Tibial nerve (tissue), 4 donors: ENCODE measurements at regions not wholly inside any gene's neighbourhood (a gene's known extent, or its start where the extent isn't known, plus 50 kb on each side); places are given as distances from the start of the nearest gene placed in this dataset.

ENCODE experiments used
- DNase-seq, 2 donors: peaks; one replicate each; pipeline ENCODE4 v3.0.0-alpha.2; 2019; ENCODE audit warnings: low spot score in 2 of 2
- H3K27ac ChIP-seq, 4 donors: fragments of 200-600 bp; sonication (generic) in 3 of 4; one replicate each; pipeline ENCODE4 v1.5.1; 2017 to 2019; ENCODE audit warnings: mild to moderate bottlenecking in 1 of 4
- H3K27me3 ChIP-seq, 2 donors: fragments of 200-600 bp; sonication (generic) in 1 of 2; one replicate each; pipeline versions ENCODE4 v1.5.1 to v1.6.0; 2017 to 2019
- H3K36me3 ChIP-seq, 3 donors: fragments of 200-600 bp; sonication (generic); one replicate each; pipeline ENCODE4 v1.5.1; 2018 to 2019
- H3K4me1 ChIP-seq, 4 donors: fragments of 200-600 bp; sonication (generic) in 3 of 4; one replicate each; pipeline ENCODE4 v1.5.1; 2017 to 2019
- H3K4me3 ChIP-seq, 4 donors: fragments of 200-600 bp; sonication (generic) in 3 of 4; one replicate each; pipeline ENCODE4 v1.5.1; 2017 to 2019; ENCODE audit warnings: mild to moderate bottlenecking in 1 of 4, moderate library complexity in 1 of 4
- H3K9me3 ChIP-seq, 4 donors: fragments of 200-600 bp; sonication (generic) in 3 of 4; one replicate each; pipeline ENCODE4 v1.5.1; 2017 to 2019
- CTCF ChIP-seq, 5 experiments: fragments of 200-600 bp in 3 of 5; fragments of 450-650 bp in 2 of 5; sonication (generic) in 3 of 5; IDR thresholded peaks; one replicate each; pipeline ENCODE4 v1.5.1; 2016 to 2019; ENCODE audit warnings: antibody characterized with exemption in 5 of 5, mild to moderate bottlenecking in 3 of 5, moderate library complexity in 2 of 5
- EP300 ChIP-seq, 2 donors: sonication (generic); formaldehyde crosslinking; IDR thresholded peaks; one replicate each; pipeline ENCODE4 v1.6.1; 2017; ENCODE audit warnings: antibody characterized with exemption in 2 of 2, mild to moderate bottlenecking in 1 of 2
- POLR2A ChIP-seq, 2 donors: fragments of 450-650 bp; IDR thresholded peaks; one replicate each; pipeline ENCODE4 v1.6.1; 2017; ENCODE audit warnings: antibody characterized with exemption in 2 of 2, mild to moderate bottlenecking in 2 of 2, moderate library complexity in 2 of 2
- WGBS, 2 donors: methylation state at CpG; one replicate each; pipeline ENCODE4 v1.1.5; 2018; 5-methylcytosine and 5-hydroxymethylcytosine counted together

GRCh38 chr1:79198832-79199231 lies 192.3 kb upstream of the ADGRL4 start:
- no peak overlapping the region for H3K27ac ChIP-seq
- TF ChIP-seq CTCF (IDR thresholded peaks at IDR 0.05) (no peak), EP300 (IDR thresholded peaks at IDR 0.05) (no peak), POLR2A (IDR thresholded peaks at IDR 0.05) (no peak)
- 14 to 23% methylated on average over 2 of the region's 2 CpGs for WGBS, 2 donors
- no peak overlapping the region for H3K4me3 ChIP-seq
- H3K9me3 ChIP-seq: no peaks in the 10 kb centered on the region
- H3K27me3 ChIP-seq: no peaks in the 10 kb centered on the region
- H3K4me1 ChIP-seq: no peaks in the 10 kb centered on the region
- H3K36me3 ChIP-seq: no peaks in the 10 kb centered on the region
- DNase-seq: no peak

- Histone ChIP-seq H3K4me1 (no peaks in the 10 kb centered on the region), H3K9me3 (no peaks in the 10 kb centered on the region), H3K27ac (no peak overlapping the region), H3K4me3 (no peak overlapping the region), H3K27me3 (no peaks in the 10 kb centered on the region), H3K36me3 (no peaks in the 10 kb centered on the region)
- no peak for TF ChIP-seq EP300 (IDR thresholded peaks at IDR 0.05)
- TF ChIP-seq CTCF (IDR thresholded peaks at IDR 0.05): peak in 3 of 5 experiments; percentile 18 to 34 (median 31)
- 56 to 87% methylated on average over 2 of the region's 2 CpGs for WGBS, 2 donors
- DNase-seq: peak in 1 of 2 donors; percentile 18
Measured at GRCh38 chr1:79197421-79197820, 190.9 kb upstream of the ADGRL4 start.

- H3K4me3 ChIP-seq: no peak overlapping the region
- no peaks in the 10 kb centered on the region for H3K36me3 ChIP-seq
- no peak for DNase-seq
- no peak overlapping the region for H3K27ac ChIP-seq
- H3K4me1 ChIP-seq: no peaks in the 10 kb centered on the region
- no peaks in the 10 kb centered on the region for H3K27me3 ChIP-seq
- TF ChIP-seq EP300 (IDR thresholded peaks at IDR 0.05) (no peak), CTCF (IDR thresholded peaks at IDR 0.05) (no peak)
- no peaks in the 10 kb centered on the region for H3K9me3 ChIP-seq
- 92 to 93% methylated on average over 2 of the region's 2 CpGs for WGBS, 2 donors
Measured at GRCh38 chr1:79196211-79196610, 189.7 kb upstream of the ADGRL4 start.

GRCh38 chr1:79193211-79194079 lies 186.9 kb upstream of the ADGRL4 start:
- no peaks in the 10 kb centered on the region for H3K27me3 ChIP-seq
- no peaks in the 10 kb centered on the region for H3K36me3 ChIP-seq
- no peaks in the 10 kb centered on the region for H3K9me3 ChIP-seq
- DNase-seq: no peak
- H3K27ac ChIP-seq: no peak overlapping the region
- peak in 1 of 2 donors; percentile 63 for TF ChIP-seq EP300 (IDR thresholded peaks at IDR 0.05)
- no peak for TF ChIP-seq POLR2A (IDR thresholded peaks at IDR 0.05)
- H3K4me3 ChIP-seq: no peak overlapping the region
- WGBS, 2 donors: 43 to 49% methylated on average over 7 of the region's 7 CpGs
- H3K4me1 ChIP-seq: no peaks in the 10 kb centered on the region

GRCh38 chr1:79190074-79190473 lies 183.5 kb upstream of the ADGRL4 start:
- 71 to 93% methylated on average over 1 of the region's 1 CpG for WGBS, 2 donors
- no peak for DNase-seq
- Histone ChIP-seq H3K36me3 (no peaks in the 10 kb centered on the region), H3K4me1 (no peaks in the 10 kb centered on the region), H3K9me3 (no peaks in the 10 kb centered on the region), H3K27ac (no peak overlapping the region), H3K27me3 (no peaks in the 10 kb centered on the region), H3K4me3 (no peak overlapping the region)
- TF ChIP-seq POLR2A (IDR thresholded peaks at IDR 0.05) (no peak), CTCF (IDR thresholded peaks at IDR 0.05) (no peak), EP300 (IDR thresholded peaks at IDR 0.05) (no peak)
